LoVo (cell line): ENCODE measurements at regions not wholly inside any gene's neighbourhood (a gene's known extent, or its start where the extent isn't known, plus 50 kb on each side); places are given as distances from the start of the nearest gene placed in this dataset.
"Not testable (repeated sequence)": the region's sequence is repeated elsewhere in the genome, so short reads cannot be mapped to it uniquely, and the experiment has no call there.

Experiments
- DNase-seq: peaks from one replicate; pipeline ENCODE4 v3.0.0-alpha.2; 2016; ENCODE audit warnings: low spot score

DNA sequence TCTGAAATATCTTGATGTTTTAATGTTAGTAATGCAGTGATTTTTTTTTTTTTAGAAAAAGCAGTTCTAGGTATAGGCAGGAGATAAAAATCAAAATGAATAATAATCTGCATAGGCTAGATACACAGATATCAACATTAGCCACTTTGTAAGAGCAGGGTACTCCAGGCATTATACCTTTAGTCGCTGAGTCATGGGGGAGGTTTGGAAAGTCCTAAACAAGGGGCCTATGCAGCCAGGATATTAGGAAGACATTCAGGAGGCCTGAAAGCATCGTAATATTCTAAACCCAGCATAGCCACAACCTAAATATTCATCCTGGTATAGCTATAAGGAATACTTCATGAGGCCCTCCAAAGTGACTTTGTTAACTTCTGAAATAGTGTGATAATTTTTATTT is 258.1 kb upstream of the NECTIN3 start:
- no peak for DNase-seq

DNA sequence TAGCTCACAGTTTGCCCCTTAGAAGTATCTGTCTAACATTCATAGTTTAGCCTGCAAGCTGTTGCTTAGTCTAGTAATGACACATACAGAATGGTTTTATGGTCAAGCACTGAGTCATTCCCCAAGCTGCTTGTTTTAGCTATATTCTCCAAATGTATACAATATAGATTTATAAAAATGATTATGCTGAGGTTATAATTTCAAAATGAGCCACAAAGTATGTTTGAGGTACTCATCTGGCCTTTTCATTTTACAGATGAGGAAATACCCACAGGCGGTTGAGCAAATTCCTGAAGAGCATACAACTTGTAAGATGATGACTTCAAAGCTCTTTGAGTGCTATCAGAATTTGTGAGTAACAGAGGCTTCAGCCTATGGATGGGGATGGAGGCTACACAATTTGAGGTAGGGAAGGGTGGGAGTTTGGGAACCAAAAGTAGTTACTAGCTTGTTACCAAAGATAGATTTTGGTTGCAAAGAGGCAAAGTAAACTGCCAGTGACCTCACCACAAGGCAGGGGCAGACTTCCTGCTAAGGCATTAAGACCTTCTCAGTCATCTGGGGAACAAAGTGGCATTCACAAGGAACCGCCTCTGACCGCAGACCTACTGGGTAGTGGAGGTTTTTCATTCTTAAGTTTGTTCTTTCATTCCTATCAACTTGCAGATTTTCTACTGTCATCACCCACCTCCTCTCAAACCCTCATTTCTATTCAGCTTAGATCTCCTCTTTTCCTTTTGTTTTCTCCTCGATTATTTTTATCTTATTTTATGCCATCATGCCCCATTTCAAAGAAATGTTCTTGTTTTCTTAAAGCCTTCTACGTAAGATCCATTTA is 257.2 kb upstream of the NECTIN3 start:
- DNase-seq: peak; percentile 14

DNA sequence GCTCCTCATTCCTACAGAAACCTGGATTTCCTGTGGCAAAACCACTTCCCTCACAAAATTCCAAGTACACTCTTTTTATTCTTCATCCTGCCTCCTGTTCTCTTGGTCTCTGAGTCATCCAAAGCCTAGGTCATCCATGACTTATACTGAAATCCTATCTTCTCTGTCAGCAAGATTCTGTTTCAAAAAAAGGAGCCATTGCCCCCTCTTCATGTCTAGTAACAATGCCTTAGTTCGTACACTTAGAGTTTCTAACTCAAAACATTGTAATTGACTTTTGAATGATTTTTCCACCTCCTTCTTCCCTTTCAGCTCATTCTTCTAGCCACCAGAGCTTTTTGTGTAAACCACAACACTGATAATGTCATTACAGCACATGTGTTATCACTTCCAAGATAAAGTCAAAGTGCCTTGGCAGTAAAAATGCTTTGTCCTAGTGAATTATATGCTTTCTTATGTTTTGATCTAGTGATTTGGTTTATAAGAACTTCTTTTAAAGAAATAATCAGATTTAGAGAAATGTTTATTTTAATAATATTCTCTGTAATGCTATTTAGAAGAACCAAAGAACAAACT is 256.5 kb upstream of the NECTIN3 start:
- DNase-seq: no peak

DNA sequence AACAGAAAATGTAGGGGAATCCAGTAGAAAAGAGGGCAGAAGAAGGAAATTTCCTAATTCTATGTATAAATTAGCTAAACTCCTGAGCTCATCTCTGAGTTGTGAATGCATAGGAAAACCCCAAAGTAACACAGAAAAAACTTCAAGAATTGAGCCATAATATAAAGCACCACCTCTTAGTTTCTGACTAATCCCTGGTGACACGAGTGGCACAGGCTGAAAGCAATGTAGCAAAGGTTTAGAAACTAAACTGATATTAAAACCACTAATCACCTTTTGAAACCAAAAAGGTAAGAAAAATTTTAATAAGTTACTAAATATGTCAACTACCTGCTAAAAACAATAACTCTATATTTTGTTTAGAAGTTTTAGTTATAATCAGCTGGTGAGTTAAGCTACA is 255.6 kb upstream of the NECTIN3 start:
- DNase-seq: no peak

DNA sequence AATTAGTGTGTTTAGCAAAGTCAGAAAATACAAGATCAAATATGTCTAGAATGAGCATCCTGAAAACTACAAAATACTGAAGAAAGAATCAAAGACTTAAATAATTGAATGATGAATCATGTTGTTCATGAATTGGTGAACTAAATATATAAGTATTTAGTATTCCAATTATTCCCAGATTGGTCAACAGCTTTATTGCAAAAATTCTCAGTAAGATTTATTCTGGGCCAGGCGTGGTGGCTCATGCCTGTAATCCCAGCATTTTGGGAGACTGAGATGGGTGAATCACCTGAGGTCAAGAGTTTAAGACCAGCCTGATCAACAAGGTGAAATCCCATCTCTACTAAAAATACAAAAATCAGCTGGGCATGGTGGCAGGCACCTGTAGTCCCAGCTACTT is 250.0 kb upstream of the NECTIN3 start:
- DNase-seq: no peak

DNA sequence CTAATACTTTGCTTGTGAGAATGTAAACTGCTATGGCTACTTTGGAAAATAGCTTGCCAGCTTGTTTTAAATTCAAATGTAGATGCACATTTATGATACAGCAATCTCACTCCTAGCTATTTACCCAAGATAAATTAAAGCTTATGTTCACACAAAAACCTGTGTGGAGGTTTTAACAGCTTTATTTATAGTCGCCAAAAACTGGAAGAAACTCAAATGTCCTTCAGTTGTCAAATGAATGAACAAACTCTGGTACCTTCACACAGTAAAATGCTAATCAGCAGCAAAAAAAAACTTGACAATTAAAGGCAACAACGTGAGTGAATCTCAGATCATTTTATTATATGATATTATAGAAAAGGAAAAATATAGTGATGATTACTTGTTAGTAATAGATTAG is 248.6 kb upstream of the NECTIN3 start:
- no peak for DNase-seq

DNA sequence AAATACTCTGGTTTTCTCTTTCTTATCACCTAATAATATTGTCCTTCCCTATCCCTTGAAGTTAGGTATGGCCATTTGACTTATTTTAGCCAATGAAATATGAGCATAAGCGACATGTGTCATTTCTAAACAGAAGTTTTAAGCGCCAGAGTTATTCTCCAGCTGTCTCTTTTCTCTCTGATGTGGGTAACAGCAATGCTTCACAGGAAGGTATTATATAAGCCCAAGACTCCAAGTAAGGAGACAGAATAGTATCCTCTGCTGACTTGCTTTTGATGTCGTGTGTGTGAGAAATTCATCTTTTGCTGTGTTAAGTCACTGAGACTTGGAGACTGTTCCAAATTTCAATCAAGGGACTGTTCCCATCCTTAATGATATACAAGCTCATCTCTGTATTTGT is 224.6 kb upstream of the NECTIN3 start:
- no peak for DNase-seq

DNA sequence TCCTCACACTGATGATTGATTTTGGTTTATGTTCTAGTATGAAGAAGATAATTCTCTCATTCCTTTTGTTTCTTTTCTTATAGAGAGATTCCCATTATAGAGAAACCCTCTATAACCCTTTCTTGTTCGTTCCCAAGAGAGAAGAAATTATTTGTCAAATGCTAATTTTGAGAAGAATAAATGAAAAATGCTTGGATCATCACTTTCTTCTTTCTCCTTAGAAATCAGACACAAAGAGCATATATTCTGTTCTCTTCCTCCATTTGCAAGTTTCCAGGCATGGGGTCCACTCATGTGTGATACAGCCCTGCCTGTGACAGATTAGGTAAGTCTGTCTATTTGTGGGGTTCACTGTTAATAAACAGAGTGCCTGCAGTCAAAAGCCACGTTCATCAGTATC is 222.6 kb upstream of the NECTIN3 start:
- DNase-seq: no peak

DNA sequence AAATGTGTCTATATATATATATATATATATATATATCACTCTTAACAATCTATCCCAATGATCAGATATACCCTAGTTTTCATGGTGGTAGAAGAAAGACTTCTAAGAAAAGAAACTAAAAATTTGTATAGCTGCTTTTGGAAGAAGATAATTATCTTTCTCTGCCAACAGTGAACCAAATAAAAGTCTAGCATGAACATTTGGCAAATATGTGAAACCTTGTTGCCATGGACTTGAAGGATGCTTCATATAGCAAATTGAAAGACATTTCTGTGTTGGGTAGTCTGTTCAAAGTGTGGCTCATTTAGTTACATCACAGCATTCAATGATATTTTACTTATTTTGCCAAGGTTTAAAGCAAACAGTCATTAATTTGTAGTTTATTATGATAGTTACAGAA is 219.9 kb upstream of the NECTIN3 start:
- no peak for DNase-seq

DNA sequence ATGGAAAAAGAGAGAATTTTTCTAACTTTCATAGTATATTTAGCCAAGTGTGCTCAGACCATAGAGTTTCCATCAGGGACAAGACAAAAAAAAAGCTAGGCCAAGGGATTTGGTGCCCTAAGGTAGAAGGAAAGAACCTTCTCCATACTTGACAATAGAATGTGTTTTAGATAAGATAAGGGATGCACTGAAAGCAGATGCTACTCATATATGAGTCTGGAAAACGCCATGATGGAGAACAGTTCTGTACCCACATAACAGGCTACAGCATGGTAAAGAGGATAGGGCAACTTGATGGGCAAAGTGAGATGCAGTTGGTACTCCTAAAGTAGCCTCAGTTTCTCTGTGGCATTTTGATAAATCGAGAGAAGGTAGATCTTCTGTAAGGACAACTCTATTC is 216.4 kb upstream of the NECTIN3 start:
- no peak for DNase-seq

DNA sequence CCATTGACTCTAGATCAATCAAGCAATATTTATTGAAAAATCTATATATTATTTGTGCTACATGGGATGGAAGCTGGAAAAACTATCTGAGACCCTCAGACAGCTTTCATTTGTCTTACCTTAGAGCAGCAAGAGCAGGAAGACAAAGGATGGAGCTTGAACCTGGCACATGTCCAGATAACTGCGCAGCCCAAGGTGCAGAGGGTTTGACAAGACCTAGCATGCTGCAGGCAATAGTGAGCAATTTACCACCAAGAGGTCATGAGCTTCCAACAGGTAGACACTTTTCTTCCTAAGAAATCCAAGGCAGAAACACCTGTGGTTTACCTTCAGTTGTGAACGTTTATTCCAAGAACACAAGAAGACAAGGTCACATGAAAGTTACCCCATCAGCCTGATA is 214.7 kb upstream of the NECTIN3 start:
- DNase-seq: no peak

DNA sequence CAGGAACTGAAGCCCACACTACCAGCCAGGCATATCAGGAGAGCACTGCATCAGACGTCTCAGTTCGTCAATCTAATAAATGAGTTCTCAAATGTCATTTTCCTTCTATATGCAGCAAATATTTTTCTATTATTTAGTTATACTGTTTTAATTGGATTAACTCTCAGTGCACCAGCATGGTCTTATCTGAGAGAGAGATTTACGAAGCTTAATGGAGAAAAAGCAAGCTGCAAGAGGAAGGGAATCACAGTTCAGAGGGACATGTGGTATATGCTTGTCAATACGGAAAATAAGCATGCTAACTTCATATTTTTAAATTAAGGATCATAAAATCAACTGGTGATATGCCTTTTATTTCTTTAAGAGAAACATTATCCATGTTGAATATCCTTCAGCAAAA is 213.1 kb upstream of the NECTIN3 start:
- no peak for DNase-seq

DNA sequence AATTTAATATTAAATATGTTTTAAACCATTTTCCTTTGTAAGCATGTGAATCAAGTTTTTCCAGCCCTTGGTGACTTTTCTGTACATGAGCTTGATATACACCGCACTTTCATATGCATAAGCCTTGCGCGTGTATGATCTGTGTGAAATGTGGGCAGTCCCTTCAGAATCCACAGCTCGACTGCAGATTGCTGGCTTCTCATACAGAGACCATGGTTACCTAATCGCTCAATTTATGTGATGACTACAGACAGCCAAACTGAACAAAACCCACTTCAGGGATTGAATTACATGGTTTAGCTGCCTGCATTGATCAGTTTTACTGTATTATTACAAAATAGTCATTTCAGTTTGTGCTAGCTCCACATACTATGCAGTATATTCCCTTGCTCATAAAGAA is 212.3 kb upstream of the NECTIN3 start:
- no peak for DNase-seq

DNA sequence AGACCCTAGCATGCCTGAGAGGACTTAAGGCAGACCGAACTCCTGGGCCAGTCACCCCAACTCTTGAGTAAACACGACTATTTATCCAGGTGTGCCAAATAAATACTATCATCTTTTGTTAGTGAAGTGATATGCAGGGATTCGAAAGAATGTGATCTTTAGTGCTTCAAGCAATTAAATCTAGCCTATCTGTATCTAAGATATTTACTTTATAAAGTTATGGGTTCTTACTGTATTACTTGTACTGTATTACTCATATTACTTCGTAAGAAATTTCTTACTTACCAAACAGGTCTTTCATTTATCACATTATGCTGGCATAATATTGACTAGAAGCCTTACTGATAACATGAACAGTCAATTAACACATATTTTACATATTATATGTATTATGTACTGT is 211.6 kb upstream of the NECTIN3 start:
- DNase-seq: no peak

DNA sequence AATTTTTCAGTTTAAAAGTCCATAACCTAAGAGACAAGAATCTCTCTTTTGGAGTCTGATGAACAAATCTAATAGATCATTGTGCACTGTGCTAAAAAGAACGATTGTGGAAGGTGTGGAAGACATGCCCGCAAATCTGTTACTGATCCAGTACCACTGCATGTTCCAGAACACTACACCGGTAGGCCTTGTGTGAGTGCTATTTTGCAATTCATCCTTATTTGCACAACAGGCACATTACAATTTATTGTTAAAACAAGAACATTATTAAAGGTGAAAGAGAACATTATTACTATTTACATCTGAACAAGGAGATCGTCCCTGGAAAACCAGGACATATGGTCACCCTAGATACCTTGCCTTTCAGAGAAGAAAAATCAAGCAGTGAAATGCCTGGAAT is 205.7 kb upstream of the NECTIN3 start:
- DNase-seq: no peak

DNA sequence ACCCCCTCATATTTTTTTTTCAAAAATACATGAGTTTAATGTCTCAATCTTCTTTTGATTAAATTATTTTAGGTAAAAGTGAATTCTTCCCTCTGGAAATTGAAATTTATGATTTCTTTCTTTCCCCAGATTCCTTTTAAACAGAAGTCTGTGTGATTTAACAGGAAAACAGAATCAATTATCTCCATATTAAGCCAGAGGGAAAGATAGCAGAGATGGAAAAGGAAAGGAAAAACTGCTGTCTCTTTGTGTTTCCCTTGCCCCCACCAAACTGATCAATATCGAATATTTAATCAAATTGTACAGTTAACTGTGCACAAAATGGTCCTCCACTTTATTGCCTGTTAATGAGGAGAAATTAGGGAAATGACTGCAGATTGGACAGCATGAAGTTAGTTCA is 203.5 kb upstream of the NECTIN3 start:
- DNase-seq: no peak

DNA sequence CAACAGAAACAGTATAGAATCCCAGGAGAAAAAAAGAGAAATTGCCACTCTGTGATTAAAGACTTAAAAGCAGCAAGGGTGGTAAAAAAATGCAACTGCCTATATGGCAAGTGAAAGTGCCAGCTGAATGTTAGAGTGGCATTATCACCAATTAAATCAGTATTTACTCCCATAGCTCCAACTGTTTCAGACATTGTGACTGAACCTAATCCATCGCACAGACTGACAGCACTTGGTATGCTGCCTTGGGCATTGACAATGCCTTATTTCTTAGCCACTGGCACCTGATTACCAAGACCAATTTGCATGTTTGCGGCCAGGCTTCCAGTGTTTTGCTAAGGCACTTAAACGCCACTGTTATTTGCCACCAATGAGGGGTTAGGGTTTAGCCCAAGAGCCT is 201.9 kb upstream of the NECTIN3 start:
- no peak for DNase-seq

DNA sequence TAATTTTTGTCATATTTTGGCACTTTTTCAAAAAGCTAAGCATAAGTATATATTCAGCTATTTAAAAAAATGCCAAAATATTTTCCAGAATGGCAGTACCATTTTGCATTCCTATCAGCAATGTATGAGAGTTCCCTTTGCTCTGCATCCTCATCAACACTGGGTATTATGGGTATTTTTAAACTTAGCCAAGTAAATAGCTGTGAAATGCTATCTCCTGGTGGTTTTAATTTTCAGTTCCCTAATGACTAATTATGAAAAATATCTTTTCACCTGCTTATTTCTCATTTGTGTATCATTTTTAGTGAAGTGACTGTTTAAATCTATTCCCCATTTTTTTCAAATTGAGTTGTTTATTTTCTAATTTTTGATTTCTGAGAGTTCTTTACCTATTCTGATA is 199.7 kb upstream of the NECTIN3 start:
- DNase-seq: no peak

DNA sequence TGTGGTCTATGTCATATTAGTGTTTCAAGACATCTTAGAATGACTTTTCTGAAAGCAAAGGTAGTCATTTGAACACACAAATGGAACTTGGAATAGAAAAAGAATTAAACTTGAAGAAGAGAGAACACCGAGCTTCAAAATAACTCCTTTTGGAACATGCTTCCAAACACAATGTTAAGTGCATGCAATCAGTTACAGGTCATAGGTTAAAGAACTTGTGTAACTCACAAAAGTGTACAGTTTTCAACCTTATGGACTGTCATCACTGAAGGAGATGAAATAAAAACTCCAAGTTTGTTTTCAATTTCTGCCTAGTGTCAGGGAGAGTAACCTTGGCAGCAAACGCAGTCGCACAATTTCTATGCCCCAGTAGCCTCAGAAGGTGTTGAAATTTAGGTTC is 192.9 kb upstream of the NECTIN3 start:
- DNase-seq: no peak

DNA sequence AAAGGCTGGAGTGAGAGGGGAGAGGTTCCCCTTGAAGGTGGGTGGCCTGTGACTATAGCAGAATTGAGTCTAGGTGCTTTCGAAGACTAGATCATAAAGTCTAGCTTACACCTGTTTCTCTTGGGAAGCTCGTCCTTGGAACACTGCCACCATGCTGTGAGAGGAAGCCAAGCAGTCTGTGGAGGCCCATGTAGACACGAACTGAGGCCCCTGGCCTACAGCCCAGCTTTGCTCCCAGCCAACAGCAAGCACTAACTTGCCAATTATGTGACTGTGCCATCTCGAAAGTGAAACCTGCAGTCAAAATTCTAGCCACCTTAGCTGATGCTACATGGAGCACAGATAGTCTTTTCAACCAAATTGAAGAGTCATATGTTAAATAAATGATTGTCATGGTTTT is 190.5 kb upstream of the NECTIN3 start:
- DNase-seq: peak; percentile 31

DNA sequence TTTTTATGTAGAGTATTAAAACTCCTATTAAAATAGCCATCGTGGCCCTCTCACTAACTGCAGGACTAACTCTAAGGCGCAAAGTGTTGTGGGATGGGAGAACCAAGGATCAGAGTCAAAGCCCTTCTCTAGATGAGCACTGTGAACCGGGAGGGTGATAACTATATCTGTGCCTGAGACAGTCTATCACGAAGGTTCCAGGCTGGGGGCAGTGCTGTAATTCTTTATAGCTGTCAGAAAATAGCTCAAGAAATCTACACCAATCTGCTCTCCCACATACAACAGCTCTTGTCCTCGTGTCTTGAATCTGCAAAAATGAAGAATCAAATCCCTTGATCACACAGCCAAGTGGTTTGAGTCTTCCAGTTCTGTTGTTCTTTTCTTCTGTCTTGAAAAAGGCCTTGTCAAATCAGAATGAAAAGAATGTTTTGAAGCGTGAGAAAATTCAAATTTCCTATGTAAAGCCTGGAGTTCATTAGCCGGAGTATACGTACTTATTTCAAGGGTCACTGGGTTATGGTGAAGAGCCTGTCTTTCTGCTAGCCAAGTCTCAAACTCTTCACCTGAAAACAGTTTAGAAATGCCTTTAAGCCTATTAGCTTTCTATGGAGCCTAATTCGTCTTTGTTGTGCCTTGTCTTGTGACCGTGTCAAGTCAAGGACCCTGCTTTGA is 185.3 kb upstream of the NECTIN3 start:
- DNase-seq: no peak

DNA sequence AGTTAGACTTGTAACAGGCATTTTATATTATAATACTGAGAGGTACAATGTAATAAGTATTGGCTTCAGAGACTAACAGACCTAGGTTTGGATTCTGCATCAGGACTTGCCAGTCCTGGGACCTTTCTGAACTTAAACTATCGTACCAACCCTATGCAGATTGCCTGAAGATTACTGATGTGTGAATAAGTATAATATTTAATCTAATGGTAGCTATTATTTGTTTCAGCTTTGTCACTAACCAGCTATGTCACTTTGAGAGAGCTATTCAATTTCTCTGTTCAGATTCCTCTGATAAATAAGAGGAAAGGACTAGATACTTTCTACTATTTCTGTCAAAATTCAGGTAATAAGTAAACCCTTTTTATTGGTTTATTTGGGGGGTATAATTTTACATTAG is 184.4 kb upstream of the NECTIN3 start:
- no peak for DNase-seq

DNA sequence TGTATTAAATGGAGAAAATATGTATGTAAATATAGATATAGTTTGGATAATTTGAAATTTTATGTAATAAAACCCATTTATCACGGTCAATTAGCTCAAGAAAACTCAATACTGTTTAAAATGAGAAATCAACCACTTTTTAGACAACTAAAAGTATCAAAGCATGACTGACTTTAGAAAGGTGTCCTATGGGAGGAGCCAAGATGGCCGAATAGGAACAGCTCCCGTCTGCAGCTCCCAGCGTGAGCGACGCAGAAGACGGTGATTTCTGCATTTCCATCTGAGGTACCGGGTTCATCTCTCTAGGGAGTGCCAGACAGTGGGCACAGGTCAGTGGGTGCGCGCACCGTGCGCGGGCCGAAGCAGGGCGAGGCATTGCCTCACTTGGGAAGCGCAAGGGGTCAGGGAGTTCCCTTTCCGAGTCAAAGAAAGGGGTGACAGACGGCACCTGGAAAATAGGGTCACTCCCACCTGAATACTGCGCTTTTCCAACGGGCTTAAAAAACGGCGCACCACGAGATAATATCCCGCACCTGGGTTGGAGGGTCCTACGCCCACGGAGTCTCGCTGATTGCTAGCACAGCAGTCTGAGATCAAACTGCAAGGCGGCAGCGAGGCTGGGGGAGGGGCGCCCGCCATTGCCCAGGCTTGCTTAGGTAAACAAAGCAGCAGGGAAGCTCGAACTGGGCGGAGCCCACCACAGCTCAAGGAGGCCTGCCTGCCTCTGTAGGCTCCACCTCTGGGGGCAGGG is 182.8 kb upstream of the NECTIN3 start:
- not testable (repeated sequence) for DNase-seq
